Transverse colon (tissue), 4 donors: ENCODE measurements at regions not wholly inside any gene's neighbourhood (a gene's known extent, or its start where the extent isn't known, plus 50 kb on each side); places are given as distances from the start of the nearest gene placed in this dataset.

Source experiments
- CTCF ChIP-seq, 5 experiments: fragments of 200-600 bp in 3 of 5; fragments of 450-650 bp in 2 of 5; sonication (generic) in 3 of 5; IDR thresholded peaks; 1 replicate in 2 of 5; 2 replicates in 3 of 5; pipeline ENCODE4 v1.5.1; 2016 to 2017; ENCODE audit warnings: antibody characterized with exemption in 5 of 5, inconsistent platforms in 3 of 5, mild to moderate bottlenecking in 2 of 5, moderate library complexity in 1 of 5
- POLR2AphosphoS5 ChIP-seq, 3 donors: sonication (generic); formaldehyde crosslinking; IDR thresholded peaks; one replicate each; pipeline ENCODE4 v1.6.1; 2016; ENCODE audit warnings: antibody characterized with exemption in 3 of 3

GRCh38 chr13:40404967-40405716 is 261.3 kb downstream of the FOXO1 start:
- no peak for TF ChIP-seq CTCF (IDR thresholded peaks at IDR 0.05)
- no peak for TF ChIP-seq POLR2AphosphoS5 (IDR thresholded peaks at IDR 0.05)
